Stimulated activated naive CD8-positive, alpha-beta T cell treated with anti-CD3 and anti-CD28 coated beads, Interleukin-15, Interleukin-2, amounts not matched to agents 100 ng/mL and 50 ng/mL, for 24 hours (primary cell): ENCODE measurements at regions not wholly inside any gene's neighbourhood (a gene's known extent, or its start where the extent isn't known, plus 50 kb on each side); places are given as distances from the start of the nearest gene placed in this dataset.
"Not testable (repeated sequence)": the region's sequence is repeated elsewhere in the genome, so short reads cannot be mapped to it uniquely, and the experiment has no call there.

Source experiments
- H3K27ac Mint-ChIP-seq: one replicate; pipeline ENCODE4 v1.8.0; 2021; ENCODE audit warnings: mild to moderate bottlenecking, mixed read lengths
- H3K27me3 Mint-ChIP-seq: one replicate; pipeline ENCODE4 v1.8.0; 2021; ENCODE audit warnings: mixed read lengths
- H3K36me3 Mint-ChIP-seq: one replicate; pipeline ENCODE4 v1.8.0; 2021; ENCODE audit warnings: low read depth, mixed read lengths
- H3K4me1 Mint-ChIP-seq: one replicate; pipeline ENCODE4 v1.8.0; 2021; ENCODE audit warnings: low read depth, mixed read lengths
- H3K4me3 Mint-ChIP-seq: one replicate; pipeline ENCODE4 v1.8.0; 2021; ENCODE audit warnings: mild to moderate bottlenecking, mixed read lengths
- H3K9me3 Mint-ChIP-seq: one replicate; pipeline ENCODE4 v1.8.0; 2021; ENCODE audit warnings: mixed read lengths

- not testable (repeated sequence) for H3K4me3 Mint-ChIP-seq, H3K27ac Mint-ChIP-seq, H3K4me1 Mint-ChIP-seq, H3K36me3 Mint-ChIP-seq, H3K9me3 Mint-ChIP-seq, H3K27me3 Mint-ChIP-seq
Measured at GRCh38 chr16:33913601-33914000, 454.2 kb downstream of the TP53TG3F start.

GRCh38 chr16:33920761-33921545 is 461.5 kb downstream of the TP53TG3F start:
- H3K27ac Mint-ChIP-seq, H3K27me3 Mint-ChIP-seq, H3K4me3 Mint-ChIP-seq, H3K36me3 Mint-ChIP-seq, H3K4me1 Mint-ChIP-seq, H3K9me3 Mint-ChIP-seq: not testable (repeated sequence)

- H3K27ac Mint-ChIP-seq, H3K4me3 Mint-ChIP-seq, H3K27me3 Mint-ChIP-seq, H3K9me3 Mint-ChIP-seq, H3K36me3 Mint-ChIP-seq, H3K4me1 Mint-ChIP-seq: not testable (repeated sequence)
Measured at GRCh38 chr16:33922914-33923313, 463.5 kb downstream of the TP53TG3F start.

GRCh38 chr16:33928026-33928425 is 468.6 kb downstream of the TP53TG3F start:
- H3K4me3 Mint-ChIP-seq, H3K27ac Mint-ChIP-seq, H3K9me3 Mint-ChIP-seq, H3K27me3 Mint-ChIP-seq, H3K36me3 Mint-ChIP-seq, H3K4me1 Mint-ChIP-seq: not testable (repeated sequence)

GRCh38 chr16:33932191-33932590 is 472.8 kb downstream of the TP53TG3F start:
- H3K9me3 Mint-ChIP-seq, H3K27ac Mint-ChIP-seq, H3K27me3 Mint-ChIP-seq, H3K4me1 Mint-ChIP-seq, H3K4me3 Mint-ChIP-seq, H3K36me3 Mint-ChIP-seq: not testable (repeated sequence)

GRCh38 chr16:33933039-33933438 is 473.6 kb downstream of the TP53TG3F start:
- not testable (repeated sequence) for H3K4me1 Mint-ChIP-seq, H3K27ac Mint-ChIP-seq, H3K27me3 Mint-ChIP-seq, H3K9me3 Mint-ChIP-seq, H3K36me3 Mint-ChIP-seq, H3K4me3 Mint-ChIP-seq

- H3K4me3 Mint-ChIP-seq, H3K9me3 Mint-ChIP-seq, H3K4me1 Mint-ChIP-seq, H3K27me3 Mint-ChIP-seq, H3K36me3 Mint-ChIP-seq, H3K27ac Mint-ChIP-seq: not testable (repeated sequence)
Measured at GRCh38 chr16:33935766-33936165, 476.4 kb downstream of the TP53TG3F start.

- not testable (repeated sequence) for H3K4me3 Mint-ChIP-seq, H3K27ac Mint-ChIP-seq, H3K9me3 Mint-ChIP-seq, H3K27me3 Mint-ChIP-seq, H3K36me3 Mint-ChIP-seq, H3K4me1 Mint-ChIP-seq
Measured at GRCh38 chr16:33938097-33938496, 478.7 kb downstream of the TP53TG3F start.

- H3K36me3 Mint-ChIP-seq, H3K27ac Mint-ChIP-seq, H3K27me3 Mint-ChIP-seq, H3K9me3 Mint-ChIP-seq, H3K4me3 Mint-ChIP-seq, H3K4me1 Mint-ChIP-seq: not testable (repeated sequence)
Measured at GRCh38 chr16:33961536-33961935, 502.1 kb downstream of the TP53TG3F start.

GRCh38 chr16:33965534-33965933 is 506.1 kb downstream of the TP53TG3F start:
- H3K4me1 Mint-ChIP-seq, H3K4me3 Mint-ChIP-seq, H3K27ac Mint-ChIP-seq, H3K36me3 Mint-ChIP-seq, H3K9me3 Mint-ChIP-seq, H3K27me3 Mint-ChIP-seq: not testable (repeated sequence)

GRCh38 chr16:33966855-33967254 is 507.4 kb downstream of the TP53TG3F start:
- not testable (repeated sequence) for H3K9me3 Mint-ChIP-seq, H3K4me3 Mint-ChIP-seq, H3K36me3 Mint-ChIP-seq, H3K27ac Mint-ChIP-seq, H3K4me1 Mint-ChIP-seq, H3K27me3 Mint-ChIP-seq

GRCh38 chr16:33974557-33974956 is 515.1 kb downstream of the TP53TG3F start:
- H3K9me3 Mint-ChIP-seq, H3K4me3 Mint-ChIP-seq, H3K27ac Mint-ChIP-seq, H3K4me1 Mint-ChIP-seq, H3K36me3 Mint-ChIP-seq, H3K27me3 Mint-ChIP-seq: not testable (repeated sequence)

GRCh38 chr16:33975744-33976143 is 516.3 kb downstream of the TP53TG3F start:
- H3K27me3 Mint-ChIP-seq, H3K9me3 Mint-ChIP-seq, H3K27ac Mint-ChIP-seq, H3K4me3 Mint-ChIP-seq, H3K4me1 Mint-ChIP-seq, H3K36me3 Mint-ChIP-seq: not testable (repeated sequence)

- not testable (repeated sequence) for H3K4me1 Mint-ChIP-seq, H3K9me3 Mint-ChIP-seq
Measured at GRCh38 chr16:33976521-33976920, 517.1 kb downstream of the TP53TG3F start.

GRCh38 chr16:33978784-33979183 is 519.4 kb downstream of the TP53TG3F start:
- not testable (repeated sequence) for H3K36me3 Mint-ChIP-seq, H3K9me3 Mint-ChIP-seq, H3K27ac Mint-ChIP-seq, H3K4me1 Mint-ChIP-seq, H3K27me3 Mint-ChIP-seq, H3K4me3 Mint-ChIP-seq

More at GRCh38 chr16:33976521-33976920, 517.1 kb downstream of the TP53TG3F start:
- not testable (repeated sequence) for H3K4me3 Mint-ChIP-seq, H3K27ac Mint-ChIP-seq, H3K27me3 Mint-ChIP-seq, H3K36me3 Mint-ChIP-seq

GRCh38 chr16:33979613-33980012 is 520.2 kb downstream of the TP53TG3F start:
- not testable (repeated sequence) for H3K4me1 Mint-ChIP-seq, H3K4me3 Mint-ChIP-seq, H3K27ac Mint-ChIP-seq, H3K27me3 Mint-ChIP-seq, H3K9me3 Mint-ChIP-seq, H3K36me3 Mint-ChIP-seq

GRCh38 chr16:33980736-33981135 is 521.3 kb downstream of the TP53TG3F start:
- not testable (repeated sequence) for H3K4me1 Mint-ChIP-seq, H3K36me3 Mint-ChIP-seq, H3K4me3 Mint-ChIP-seq, H3K27me3 Mint-ChIP-seq, H3K9me3 Mint-ChIP-seq, H3K27ac Mint-ChIP-seq
